Lung microvascular endothelial cell (primary cell): ENCODE measurements at regions not wholly inside any gene's neighbourhood (a gene's known extent, or its start where the extent isn't known, plus 50 kb on each side); places are given as distances from the start of the nearest gene placed in this dataset.
"Not testable (repeated sequence)": the region's sequence is repeated elsewhere in the genome, so short reads cannot be mapped to it uniquely, and the experiment has no call there.

Experiments used
- DNase-seq, 2 donors: peaks; one replicate each; pipeline versions ENCODE4 v3.0.0 to v3.0.0-alpha.2; 2010; ENCODE audit warnings: low read depth in 2 of 2

DNA sequence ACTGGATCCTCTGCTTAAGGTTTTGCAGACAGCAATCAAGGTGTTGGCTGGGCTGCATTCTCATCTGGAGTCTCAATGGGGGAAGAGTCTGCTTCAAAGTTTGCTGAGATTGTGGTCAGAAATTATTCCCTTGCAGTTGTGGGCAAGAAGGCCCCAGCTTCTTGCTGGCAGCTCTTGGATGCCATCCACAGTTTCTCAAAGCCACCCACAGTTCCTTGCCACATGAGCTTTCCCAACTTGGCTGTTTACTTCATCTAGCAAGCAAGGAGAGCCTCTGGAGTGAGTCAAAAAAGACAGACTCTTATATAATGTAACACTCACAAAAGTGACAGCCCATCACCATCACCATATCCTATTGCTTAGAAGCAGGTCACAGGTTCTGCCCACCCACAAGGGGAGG lies 62.1 kb upstream of the ABHD2 start:
- no peak for DNase-seq

DNA sequence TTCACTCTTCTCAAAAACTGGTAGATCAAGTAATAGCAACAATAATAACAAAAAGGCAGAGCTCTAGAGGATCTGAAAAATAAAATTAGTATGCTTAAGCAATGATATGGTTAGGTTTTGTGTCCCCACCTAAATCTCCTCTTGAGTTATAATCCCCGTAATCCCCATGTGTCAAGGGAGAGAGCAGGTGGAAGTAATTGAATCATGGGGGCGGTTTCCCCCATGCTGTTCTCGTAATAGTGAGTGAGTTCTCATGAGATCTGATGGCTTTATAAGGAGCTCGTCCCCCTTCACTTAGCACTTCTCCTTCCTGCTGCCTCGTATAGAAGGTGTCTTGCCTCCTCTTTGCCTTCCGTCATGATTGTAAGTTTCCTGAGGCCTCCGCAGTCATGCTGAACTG lies 60.2 kb upstream of the ABHD2 start:
- DNase-seq = no peak

DNA sequence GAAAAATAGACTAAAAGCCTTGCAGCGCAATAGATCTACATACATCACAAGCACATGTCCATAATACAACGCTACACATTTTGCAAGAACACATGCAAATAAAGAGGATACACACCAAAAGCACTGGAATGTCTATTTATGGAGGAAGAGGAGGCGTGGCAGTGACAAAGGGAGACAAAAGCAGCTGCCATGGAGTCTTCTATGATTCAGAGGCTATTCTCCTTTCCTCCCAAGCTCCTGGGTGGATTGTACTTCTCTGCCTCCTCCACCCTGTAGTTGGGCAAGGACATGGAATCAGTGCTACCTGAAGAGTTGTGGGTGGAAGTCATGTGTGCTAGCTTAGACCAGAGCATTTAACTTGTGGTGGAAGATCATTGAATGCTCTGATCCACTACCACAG lies 57.9 kb upstream of the ABHD2 start:
- no peak for DNase-seq

DNA sequence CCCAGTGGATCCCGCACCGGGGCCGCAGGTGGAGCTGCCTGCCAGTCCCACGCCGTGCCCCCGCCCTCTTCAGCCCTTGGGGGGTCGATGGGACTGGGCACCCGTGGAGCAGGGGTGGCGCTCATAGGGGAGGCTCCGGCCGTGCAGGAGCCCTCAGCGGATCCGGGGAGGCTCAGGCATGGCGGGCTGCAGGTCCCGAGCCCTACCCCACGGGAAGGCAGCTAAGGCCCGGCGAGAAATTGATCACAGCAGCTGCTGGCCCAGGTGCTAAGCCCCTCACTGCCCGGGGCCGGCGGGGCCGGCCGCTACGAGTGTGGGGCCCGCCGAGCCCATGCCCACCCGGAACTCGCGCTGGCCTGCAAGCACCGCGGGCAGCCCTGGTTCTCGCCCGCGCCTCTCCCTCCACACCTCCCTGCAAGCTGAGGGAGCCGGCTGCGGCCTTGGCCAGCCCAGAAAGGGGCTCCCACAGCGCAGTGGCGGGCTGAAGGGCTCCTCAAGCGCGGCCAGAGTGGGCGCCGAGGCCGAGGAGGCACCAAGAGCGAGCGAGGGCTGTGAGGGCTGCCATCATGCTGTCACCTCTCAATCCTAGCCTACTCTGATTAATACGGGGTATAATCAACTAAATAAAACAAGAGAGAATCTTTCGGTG lies 56.5 kb upstream of the ABHD2 start:
- not testable (repeated sequence) for DNase-seq

DNA sequence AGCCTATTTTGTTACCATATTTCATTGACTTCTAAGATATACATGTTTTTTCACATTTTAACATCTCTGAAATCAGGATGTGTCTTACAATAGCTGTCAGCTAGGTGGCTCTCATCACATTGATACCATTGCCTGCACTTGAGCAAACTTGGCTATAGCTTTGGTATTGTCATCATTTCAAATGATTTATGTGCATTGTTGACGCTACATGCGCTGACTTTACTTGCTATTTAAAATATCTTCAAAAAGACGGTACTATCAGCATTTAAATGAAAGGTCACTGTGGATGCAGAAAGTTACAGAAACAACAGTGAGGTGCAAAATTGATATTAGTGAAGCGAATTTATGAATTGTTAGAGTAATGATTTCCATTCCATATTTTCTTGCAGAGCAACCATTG lies 54.0 kb upstream of the ABHD2 start:
- DNase-seq = peak; percentile 36 to 51

DNA sequence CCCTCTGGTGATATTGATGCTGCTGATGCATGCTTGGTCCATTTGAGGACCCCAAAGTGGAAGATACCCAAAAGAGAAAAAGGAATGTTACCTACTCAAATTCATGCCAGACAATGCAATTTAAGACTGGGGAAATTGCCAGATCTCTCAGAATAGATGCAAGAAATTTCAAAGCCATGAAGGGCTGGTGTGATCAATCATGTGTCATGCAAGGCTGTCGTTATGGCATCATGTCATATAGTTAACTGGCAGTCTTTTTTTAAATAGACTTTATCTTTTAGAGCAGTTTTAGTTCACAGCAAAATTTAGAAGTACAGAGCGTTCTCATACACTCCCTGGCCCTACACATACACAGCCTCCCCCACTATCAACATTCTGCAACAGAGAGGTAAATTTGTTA lies 53.1 kb upstream of the ABHD2 start:
- DNase-seq = no peak

DNA sequence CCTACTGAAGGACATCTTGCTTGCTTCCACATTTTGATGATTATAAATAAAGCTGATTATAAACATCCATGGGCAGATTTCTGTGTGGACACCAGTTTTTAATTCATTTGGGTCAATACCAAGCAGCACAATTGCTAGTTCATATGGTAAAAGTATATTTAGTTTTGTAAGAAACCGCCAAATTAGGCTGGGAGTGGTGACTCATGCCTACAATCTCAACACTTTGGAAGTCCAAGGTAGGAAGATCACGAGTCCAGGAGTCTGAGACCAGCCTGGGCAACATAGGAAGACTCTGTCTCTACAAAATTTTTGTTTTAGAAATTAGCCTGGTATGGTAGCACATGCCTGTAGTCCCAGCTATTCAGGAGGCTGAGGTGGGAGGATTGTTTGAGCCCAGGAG lies 52.6 kb upstream of the ABHD2 start:
- no peak for DNase-seq

DNA sequence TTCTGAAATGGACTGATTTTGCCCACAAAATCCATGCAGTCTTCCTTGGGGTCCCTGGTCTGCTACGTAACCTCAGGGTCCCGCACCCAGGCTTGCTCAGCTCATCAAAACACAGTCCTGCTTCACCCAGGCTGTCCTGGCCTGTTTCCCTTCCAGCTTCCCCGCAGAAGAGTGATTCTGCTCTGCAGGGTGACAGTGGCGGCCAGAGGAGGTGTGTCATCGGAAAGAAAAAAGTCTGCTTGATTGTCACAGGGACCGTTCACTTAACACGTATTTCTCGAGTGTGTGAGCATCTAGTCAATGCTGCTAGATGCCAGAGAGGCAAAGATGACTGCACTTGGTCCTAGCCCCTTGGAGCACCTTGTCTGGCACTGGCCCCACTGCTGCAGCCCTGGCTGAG lies 50.1 kb upstream of the ABHD2 start:
- no peak for DNase-seq
